ENCODE measurements at regions not wholly inside any gene's neighbourhood (a gene's known extent, or its start where the extent isn't known, plus 50 kb on each side); places are given as distances from the start of the nearest gene placed in this dataset.

DNA sequence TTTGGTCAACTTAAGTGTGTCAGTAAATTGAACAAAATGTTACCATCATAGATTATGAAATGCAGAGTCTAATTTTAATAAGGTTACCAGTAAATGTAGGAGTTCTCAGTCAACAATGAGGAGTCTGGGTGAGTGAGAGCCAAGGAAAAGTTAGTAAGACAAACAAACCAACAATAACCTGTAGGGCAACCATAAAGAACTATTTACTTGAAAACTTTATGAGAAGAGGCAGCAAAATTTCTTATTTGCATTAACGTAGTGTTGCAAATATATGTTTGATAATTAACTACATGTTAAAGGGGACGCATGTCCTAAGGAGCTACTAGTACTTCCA lies 131.1 kb upstream of the SOX4 start:
- ChIA-PET POLR2A (no interaction called here), CTCF (no interaction called here)
- DNase-seq, result no peak
- H3K4me1 ChIP-seq, result 0 out of 2 replicates have a peak, but pooled peaks cover 7% of the 10 kb centered on the region
- H3K9me3 ChIP-seq, result no peaks in the 10 kb centered on the region
- H3K4me3 ChIP-seq (ENCODE audit: low read depth, low read length), result no peak overlapping the region
- H3K27ac Mint-ChIP-seq (ENCODE audit: unreplicated experiment), result no peak overlapping the region
- H3K27me3 ChIP-seq (replicated peaks; ENCODE audit: control insufficient read depth, insufficient read depth, low read length), result no peaks in the 10 kb centered on the region
- H3K36me3 Mint-ChIP-seq (ENCODE audit: insufficient read depth, unreplicated experiment), result no peaks in the 10 kb centered on the region
- H3K9me3 Mint-ChIP-seq (ENCODE audit: unreplicated experiment), result no peaks in the 10 kb centered on the region
- TF ChIP-seq, protein P1, sequence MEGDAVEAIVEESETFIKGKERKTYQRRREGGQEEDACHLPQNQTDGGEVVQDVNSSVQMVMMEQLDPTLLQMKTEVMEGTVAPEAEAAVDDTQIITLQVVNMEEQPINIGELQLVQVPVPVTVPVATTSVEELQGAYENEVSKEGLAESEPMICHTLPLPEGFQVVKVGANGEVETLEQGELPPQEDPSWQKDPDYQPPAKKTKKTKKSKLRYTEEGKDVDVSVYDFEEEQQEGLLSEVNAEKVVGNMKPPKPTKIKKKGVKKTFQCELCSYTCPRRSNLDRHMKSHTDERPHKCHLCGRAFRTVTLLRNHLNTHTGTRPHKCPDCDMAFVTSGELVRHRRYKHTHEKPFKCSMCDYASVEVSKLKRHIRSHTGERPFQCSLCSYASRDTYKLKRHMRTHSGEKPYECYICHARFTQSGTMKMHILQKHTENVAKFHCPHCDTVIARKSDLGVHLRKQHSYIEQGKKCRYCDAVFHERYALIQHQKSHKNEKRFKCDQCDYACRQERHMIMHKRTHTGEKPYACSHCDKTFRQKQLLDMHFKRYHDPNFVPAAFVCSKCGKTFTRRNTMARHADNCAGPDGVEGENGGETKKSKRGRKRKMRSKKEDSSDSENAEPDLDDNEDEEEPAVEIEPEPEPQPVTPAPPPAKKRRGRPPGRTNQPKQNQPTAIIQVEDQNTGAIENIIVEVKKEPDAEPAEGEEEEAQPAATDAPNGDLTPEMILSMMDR (IDR thresholded peaks at IDR 0.05; ENCODE audit: insufficient read depth in 1 of 2, low read depth in 1 of 2, low read length in 1 of 2, severe bottlenecking in 1 of 2, unreplicated experiment in 1 of 2), result no peak
- H3K4me3 Mint-ChIP-seq (ENCODE audit: unreplicated experiment), result no peak overlapping the region
- no peaks in the 10 kb centered on the region for H3K4me1 Mint-ChIP-seq (ENCODE audit: low read depth, unreplicated experiment)
- no peaks in the 10 kb centered on the region for H3K27me3 Mint-ChIP-seq (ENCODE audit: insufficient read depth, unreplicated experiment)
- intact Hi-C loops (cut with micrococcal nuclease; ENCODE audit: unreplicated experiment), result no loop called here
- BruUV-seq (replicated peaks), result no TSS peak
- no peaks in the 10 kb centered on the region for H3K36me3 ChIP-seq (ENCODE audit: control insufficient read depth, insufficient read depth, low read length)

DNA sequence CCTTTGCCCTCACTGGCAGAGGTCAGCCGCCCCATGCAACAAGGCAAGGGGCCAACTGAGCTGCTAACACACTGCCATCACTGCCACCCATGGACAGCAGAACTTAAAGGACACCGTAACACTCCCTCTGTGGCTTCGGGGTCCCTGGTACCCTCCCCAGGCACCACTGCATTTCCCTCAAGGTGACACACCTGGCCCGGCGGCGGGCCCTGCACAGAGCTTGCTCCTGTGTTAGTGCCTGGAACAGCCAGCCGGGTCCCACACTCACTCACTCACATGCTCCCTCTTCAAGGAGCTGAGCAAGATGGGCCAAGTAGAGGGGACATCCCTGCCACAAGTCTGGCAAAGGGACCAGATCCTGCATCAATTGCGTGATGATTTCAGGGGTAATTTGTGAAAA lies 126.5 kb upstream of the SOX4 start:
- peaks cover 11% of the 10 kb centered on the region; the same call in 1 of the 2 replicates for H3K4me1 ChIP-seq
- no peak overlapping the region for H3K4me3 Mint-ChIP-seq (ENCODE audit: unreplicated experiment)
- H3K36me3 Mint-ChIP-seq (ENCODE audit: insufficient read depth, unreplicated experiment), result no peaks in the 10 kb centered on the region
- intact Hi-C loops (cut with micrococcal nuclease; ENCODE audit: unreplicated experiment), result loop anchor here (5.0 kb wide), 1 partner anchor 70 kb away; no protein-coding TSS in a partner anchor
- no peaks in the 10 kb centered on the region for H3K9me3 ChIP-seq
- H3K27me3 Mint-ChIP-seq (ENCODE audit: insufficient read depth, unreplicated experiment), result no peaks in the 10 kb centered on the region
- H3K9me3 Mint-ChIP-seq (ENCODE audit: unreplicated experiment), result no peaks in the 10 kb centered on the region
- CTCF ChIA-PET, result no interaction called here
- TF ChIP-seq, protein P1 (IDR thresholded peaks at IDR 0.05; ENCODE audit: insufficient read depth in 1 of 2, low read depth in 1 of 2, low read length in 1 of 2, severe bottlenecking in 1 of 2, unreplicated experiment in 1 of 2), result no peak
- no peaks in the 10 kb centered on the region for H3K27me3 ChIP-seq (replicated peaks; ENCODE audit: control insufficient read depth, insufficient read depth, low read length)
- no peak overlapping the region for H3K27ac Mint-ChIP-seq (ENCODE audit: unreplicated experiment)
- H3K4me1 Mint-ChIP-seq (ENCODE audit: low read depth, unreplicated experiment), result peaks cover 7% of the 10 kb centered on the region
- POLR2A ChIA-PET, result no interaction called here
- H3K4me3 ChIP-seq (ENCODE audit: low read depth, low read length), result no peak overlapping the region
- no TSS peak for BruUV-seq (replicated peaks)
- H3K36me3 ChIP-seq (ENCODE audit: control insufficient read depth, insufficient read depth, low read length), result no peaks in the 10 kb centered on the region
- no peak for DNase-seq

DNA sequence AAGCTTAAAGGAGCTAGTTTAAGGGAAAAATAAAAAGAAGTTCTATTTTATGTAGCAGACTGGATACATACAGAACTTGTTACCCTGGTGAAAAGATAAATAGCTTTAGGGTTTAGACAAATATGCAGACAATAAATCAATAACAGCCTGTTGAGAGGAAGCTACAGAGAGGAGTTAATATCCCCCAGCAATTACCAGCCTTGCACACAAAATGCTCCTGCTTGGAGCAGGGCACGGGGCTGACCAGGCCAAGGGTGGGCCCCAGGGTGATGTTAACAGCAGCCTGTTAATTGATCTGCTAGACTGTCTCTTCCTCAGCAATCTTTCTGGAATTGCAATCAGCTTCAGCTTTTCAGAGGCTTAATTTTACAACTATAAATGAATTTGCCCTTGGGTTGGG lies 125.1 kb upstream of the SOX4 start:
- intact Hi-C loops (cut with micrococcal nuclease; ENCODE audit: unreplicated experiment), result loop anchor here (5.0 kb wide), 1 partner anchor 71 kb away; no protein-coding TSS in a partner anchor
- DNase-seq, result peak in 1 of 2 experiments; percentile 3
- peaks cover 7% of the 10 kb centered on the region for H3K4me1 Mint-ChIP-seq (ENCODE audit: low read depth, unreplicated experiment)
- ChIA-PET POLR2A (interaction anchor here (0.9 to 1.1 kb wide), 3 partner anchors 11 to 125 kb away, joined by 3 to 4 read pairs (median 3); partner anchors contain the start of gene SOX4), CTCF (no interaction called here)
- H3K36me3 Mint-ChIP-seq (ENCODE audit: insufficient read depth, unreplicated experiment), result no peaks in the 10 kb centered on the region
- H3K4me1 ChIP-seq, result peaks cover 11% of the 10 kb centered on the region; the same call in 1 of the 2 replicates
- H3K4me3 ChIP-seq (ENCODE audit: low read depth, low read length), result no peak overlapping the region
- no peak overlapping the region for H3K4me3 Mint-ChIP-seq (ENCODE audit: unreplicated experiment)
- no peaks in the 10 kb centered on the region for H3K36me3 ChIP-seq (ENCODE audit: control insufficient read depth, insufficient read depth, low read length)
- H3K27me3 Mint-ChIP-seq (ENCODE audit: insufficient read depth, unreplicated experiment), result no peaks in the 10 kb centered on the region
- H3K9me3 ChIP-seq, result no peaks in the 10 kb centered on the region
- no peak overlapping the region for H3K27ac Mint-ChIP-seq (ENCODE audit: unreplicated experiment)
- no peaks in the 10 kb centered on the region for H3K9me3 Mint-ChIP-seq (ENCODE audit: unreplicated experiment)
- no TSS peak for BruUV-seq (replicated peaks)
- H3K27me3 ChIP-seq (replicated peaks; ENCODE audit: control insufficient read depth, insufficient read depth, low read length), result no peaks in the 10 kb centered on the region
- TF ChIP-seq, protein P1 (IDR thresholded peaks at IDR 0.05; ENCODE audit: insufficient read depth in 1 of 2, low read depth in 1 of 2, low read length in 1 of 2, severe bottlenecking in 1 of 2, unreplicated experiment in 1 of 2), result no peak
